ENCODE measurements at regions not wholly inside any gene's neighbourhood (a gene's known extent, or its start where the extent isn't known, plus 50 kb on each side); places are given as distances from the start of the nearest gene placed in this dataset.

- TF ChIP-seq CREB1 (CRISPR knock-in tag; IDR thresholded peaks at IDR 0.05; ENCODE audit: low read depth), result no peak
- TF ChIP-seq ZNF114 (CRISPR knock-in tag; IDR thresholded peaks at IDR 0.05), result no peak
- TF ChIP-seq ETS1 (IDR thresholded peaks at IDR 0.05), result no peak
- TF ChIP-seq POLR2AphosphoS5 (IDR thresholded peaks at IDR 0.05; ENCODE audit: low read depth), result no peak
- no peak for TF ChIP-seq ZNF331 (CRISPR knock-in tag; IDR thresholded peaks at IDR 0.05; ENCODE audit: low read depth)
- no peak for TF ChIP-seq REST (IDR thresholded peaks at IDR 0.05; ENCODE audit: unreplicated experiment)
Measured at GRCh38 chr5:68459093-68459809, 243.7 kb downstream of the PIK3R1 start (continued).

- H3K9me2 ChIP-seq (ENCODE audit: insufficient read depth), result peaks cover 17% of the 10 kb centered on the region
- no peaks in the 10 kb centered on the region for H3F3A ChIP-seq (replicated peaks; ENCODE audit: low read depth)
- no peak overlapping the region for H3K4me3 ChIP-seq
- no peak overlapping the region for H3K4me2 ChIP-seq
- Mint-ChIP-seq H3K9me3 (peaks cover 4% of the 10 kb centered on the region; the same call in 1 of the 3 replicates), H3K4me3 (no peak overlapping the region), H3K27me3 (ENCODE audit: insufficient read depth, low read depth, poor library complexity) (no peaks in the 10 kb centered on the region), H3K36me3 (ENCODE audit: low read depth) (no peaks in the 10 kb centered on the region), H3K27ac (no peak overlapping the region), H3K4me1 (peaks cover 14% of the 10 kb centered on the region)
- DNase-seq (ENCODE audit: low spot score) (no peak), ATAC-seq (no peak)
- H3K4me1 ChIP-seq (ENCODE audit: insufficient read depth), result peaks cover 12% of the 10 kb centered on the region
- H2AFZ ChIP-seq, result no peak overlapping the region
- H3K36me3 ChIP-seq (ENCODE audit: insufficient read depth), result no peaks in the 10 kb centered on the region
- no peak overlapping the region for H3K27ac ChIP-seq (ENCODE audit: low read depth)
- no peaks in the 10 kb centered on the region for H3K27me3 ChIP-seq (ENCODE audit: insufficient read depth)
- H3K79me2 ChIP-seq (replicated peaks; ENCODE audit: insufficient read depth), result no peaks in the 10 kb centered on the region
- no peaks in the 10 kb centered on the region for H4K20me1 ChIP-seq (replicated peaks; ENCODE audit: insufficient read depth)
- TF ChIP-seq CREB1 (CRISPR knock-in tag; IDR thresholded peaks at IDR 0.05; ENCODE audit: low read depth) (no peak), STAT1 (IDR thresholded peaks at IDR 0.05; ENCODE audit: unreplicated experiment) (no peak), CTCF (conservative IDR thresholded peaks at IDR 0.05; ENCODE audit: low read depth in 2 of 2) (no peak), EZH2phosphoT487 (IDR thresholded peaks at IDR 0.05; ENCODE audit: unreplicated experiment) (no peak), REST (IDR thresholded peaks at IDR 0.05; ENCODE audit: unreplicated experiment) (no peak), POLR2AphosphoS5 (IDR thresholded peaks at IDR 0.05; ENCODE audit: low read depth) (no peak), NANOG (IDR thresholded peaks at IDR 0.05; ENCODE audit: borderline replicate concordance) (no peak), ETS1 (IDR thresholded peaks at IDR 0.05) (no peak), ZNF331 (CRISPR knock-in tag; IDR thresholded peaks at IDR 0.05; ENCODE audit: low read depth) (no peak), ZNF114 (CRISPR knock-in tag; IDR thresholded peaks at IDR 0.05) (no peak)
Measured at GRCh38 chr5:68459810-68460139, 244.2 kb downstream of the PIK3R1 start.

Measured in GM23338 (cell line).